ENCODE measurements at regions not wholly inside any gene's neighbourhood (a gene's known extent, or its start where the extent isn't known, plus 50 kb on each side); places are given as distances from the start of the nearest gene placed in this dataset.

DNA sequence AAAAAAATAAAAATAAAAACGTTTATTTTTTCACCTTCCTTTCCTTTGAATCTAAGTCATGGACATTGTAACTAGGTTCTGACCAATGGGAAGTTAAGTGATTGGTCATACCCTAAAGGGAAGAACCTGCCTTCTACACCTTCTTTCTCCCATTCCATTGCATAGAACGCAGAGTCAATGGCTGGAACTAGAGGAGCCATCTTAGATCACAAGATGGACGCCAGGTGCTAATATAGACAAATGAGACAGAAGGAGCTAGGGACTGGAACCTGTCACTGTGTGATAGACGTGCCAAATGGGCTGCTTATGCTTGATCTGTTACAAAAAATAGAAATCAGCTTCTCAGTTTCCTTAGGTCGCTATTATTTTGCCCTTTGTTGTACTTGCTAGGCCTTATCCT lies 606.6 kb downstream of the MED13L start:
- TF ChIP-seq, protein P1, sequence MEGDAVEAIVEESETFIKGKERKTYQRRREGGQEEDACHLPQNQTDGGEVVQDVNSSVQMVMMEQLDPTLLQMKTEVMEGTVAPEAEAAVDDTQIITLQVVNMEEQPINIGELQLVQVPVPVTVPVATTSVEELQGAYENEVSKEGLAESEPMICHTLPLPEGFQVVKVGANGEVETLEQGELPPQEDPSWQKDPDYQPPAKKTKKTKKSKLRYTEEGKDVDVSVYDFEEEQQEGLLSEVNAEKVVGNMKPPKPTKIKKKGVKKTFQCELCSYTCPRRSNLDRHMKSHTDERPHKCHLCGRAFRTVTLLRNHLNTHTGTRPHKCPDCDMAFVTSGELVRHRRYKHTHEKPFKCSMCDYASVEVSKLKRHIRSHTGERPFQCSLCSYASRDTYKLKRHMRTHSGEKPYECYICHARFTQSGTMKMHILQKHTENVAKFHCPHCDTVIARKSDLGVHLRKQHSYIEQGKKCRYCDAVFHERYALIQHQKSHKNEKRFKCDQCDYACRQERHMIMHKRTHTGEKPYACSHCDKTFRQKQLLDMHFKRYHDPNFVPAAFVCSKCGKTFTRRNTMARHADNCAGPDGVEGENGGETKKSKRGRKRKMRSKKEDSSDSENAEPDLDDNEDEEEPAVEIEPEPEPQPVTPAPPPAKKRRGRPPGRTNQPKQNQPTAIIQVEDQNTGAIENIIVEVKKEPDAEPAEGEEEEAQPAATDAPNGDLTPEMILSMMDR (conservative IDR thresholded peaks at IDR 0.05; ENCODE audit: low read depth, low read length) = no peak
- TF ChIP-seq EZH2 (IDR thresholded peaks at IDR 0.05; ENCODE audit: low read length, unreplicated experiment) (no peak), EZH2phosphoT487 (IDR thresholded peaks at IDR 0.05; ENCODE audit: borderline replicate concordance, low read length) (no peak)
